Smooth muscle cell (in vitro differentiated cells): ENCODE measurements at regions not wholly inside any gene's neighbourhood (a gene's known extent, or its start where the extent isn't known, plus 50 kb on each side); places are given as distances from the start of the nearest gene placed in this dataset.

ENCODE experiments used
- DNase-seq: peaks from one replicate; lab custom pipeline; 2025; ENCODE audit not compliant: unreplicated experiment; lab: John Stamatoyannopoulos, UW
- H2AFZ ChIP-seq: fragments of 200-600 bp; sonication (generic); 2 replicates; pipeline ENCODE4 v1.6.0; 2016; ENCODE audit warnings: antibody characterized with exemption, low read depth, mild to moderate bottlenecking
- H3F3A ChIP-seq: fragments of 200-600 bp; sonication (generic); 2 replicates; pipeline ENCODE4 v1.6.0; 2017; ENCODE audit warnings: antibody characterized with exemption, low read depth
- H3K27ac ChIP-seq: fragments of 200-600 bp; sonication (generic); 2 replicates; pipeline ENCODE4 v1.5.1; 2016; ENCODE audit warnings: low read depth, mild to moderate bottlenecking
- H3K27me3 ChIP-seq: fragments of 200-600 bp; sonication (generic); 2 replicates; pipeline ENCODE4 v1.6.1; 2016; ENCODE audit warnings: low read depth, mild to moderate bottlenecking
- H3K36me3 ChIP-seq: fragments of 200-600 bp; sonication (generic); 2 replicates; pipeline ENCODE4 v1.5.1; 2016; ENCODE audit warnings: low read depth
- H3K4me1 ChIP-seq: fragments of 200-600 bp; sonication (generic); 2 replicates; pipeline ENCODE4 v1.5.1; 2016; ENCODE audit warnings: low read depth
- H3K4me2 ChIP-seq: fragments of 200-600 bp; sonication (generic); 2 replicates; pipeline ENCODE4 v1.6.0; 2016; ENCODE audit warnings: mild to moderate bottlenecking
- H3K4me3 ChIP-seq: fragments of 200-600 bp; sonication (generic); 2 replicates; pipeline ENCODE4 v1.5.1; 2016; ENCODE audit warnings: mild to moderate bottlenecking
- H3K79me2 ChIP-seq: fragments of 200-600 bp; sonication (generic); 2 replicates; pipeline ENCODE4 v1.6.0; 2016; ENCODE audit warnings: low read depth, mild to moderate bottlenecking
- H3K9ac ChIP-seq: fragments of 200-600 bp; sonication (generic); 2 replicates; pipeline ENCODE4 v1.6.0; 2016; ENCODE audit warnings: low read depth
- H3K9me3 ChIP-seq: fragments of 200-600 bp; sonication (generic); replicated peaks from 2 replicates; pipeline ENCODE4 v1.5.1; 2016; ENCODE audit warnings: low read depth
- H4K20me1 ChIP-seq: fragments of 200-600 bp; sonication (generic); 2 replicates; pipeline ENCODE4 v1.6.0; 2016; ENCODE audit warnings: low read depth
- WGBS: methylation state at CpG from one replicate; pipeline ENCODE4 v1.1.7; 2016; ENCODE audit warnings: low lambda C conversion rate; 5-methylcytosine and 5-hydroxymethylcytosine counted together
- TF ChIP-seq, protein P1 (sequence below): fragments of 200-600 bp; sonication (generic); IDR thresholded peaks from 2 replicates; pipeline ENCODE4 v1.5.1; 2017; ENCODE audit warnings: borderline replicate concordance, mild to moderate bottlenecking, antibody characterized with exemption; ENCODE audit not compliant: insufficient read depth, poor library complexity, severe bottlenecking

DNA sequence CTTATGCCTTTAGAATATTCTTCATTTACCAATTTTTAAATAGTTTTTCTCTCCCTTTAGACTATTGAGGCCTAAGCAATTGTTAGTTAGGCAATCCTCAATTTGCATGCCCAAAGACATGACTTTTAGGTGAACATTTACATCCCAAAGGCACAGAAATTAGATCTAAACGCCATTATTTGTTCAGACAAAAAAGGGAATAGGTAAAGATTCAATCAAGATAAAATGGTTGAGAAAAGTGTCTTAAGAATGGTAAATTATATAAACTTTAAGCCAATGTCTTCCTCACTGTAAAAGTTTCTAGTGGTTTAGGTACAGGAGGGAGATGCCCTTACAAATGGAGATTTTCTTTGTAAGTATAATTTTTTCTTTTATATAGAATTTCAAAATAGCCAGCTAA is 50.2 kb upstream of the MME start:
- WGBS: 51% methylated on average over 1 of the region's 1 CpG
- TF ChIP-seq, protein P1, sequence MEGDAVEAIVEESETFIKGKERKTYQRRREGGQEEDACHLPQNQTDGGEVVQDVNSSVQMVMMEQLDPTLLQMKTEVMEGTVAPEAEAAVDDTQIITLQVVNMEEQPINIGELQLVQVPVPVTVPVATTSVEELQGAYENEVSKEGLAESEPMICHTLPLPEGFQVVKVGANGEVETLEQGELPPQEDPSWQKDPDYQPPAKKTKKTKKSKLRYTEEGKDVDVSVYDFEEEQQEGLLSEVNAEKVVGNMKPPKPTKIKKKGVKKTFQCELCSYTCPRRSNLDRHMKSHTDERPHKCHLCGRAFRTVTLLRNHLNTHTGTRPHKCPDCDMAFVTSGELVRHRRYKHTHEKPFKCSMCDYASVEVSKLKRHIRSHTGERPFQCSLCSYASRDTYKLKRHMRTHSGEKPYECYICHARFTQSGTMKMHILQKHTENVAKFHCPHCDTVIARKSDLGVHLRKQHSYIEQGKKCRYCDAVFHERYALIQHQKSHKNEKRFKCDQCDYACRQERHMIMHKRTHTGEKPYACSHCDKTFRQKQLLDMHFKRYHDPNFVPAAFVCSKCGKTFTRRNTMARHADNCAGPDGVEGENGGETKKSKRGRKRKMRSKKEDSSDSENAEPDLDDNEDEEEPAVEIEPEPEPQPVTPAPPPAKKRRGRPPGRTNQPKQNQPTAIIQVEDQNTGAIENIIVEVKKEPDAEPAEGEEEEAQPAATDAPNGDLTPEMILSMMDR: no peak
- H3K4me3 ChIP-seq: no peak overlapping the region
- peak overlapping the region; percentile 77 for H3K27ac ChIP-seq
- peaks cover 19% of the 10 kb centered on the region for H3F3A ChIP-seq
- no peaks in the 10 kb centered on the region for H3K79me2 ChIP-seq
- no peak overlapping the region for H3K4me2 ChIP-seq
- peaks cover 21% of the 10 kb centered on the region for H3K4me1 ChIP-seq
- H3K36me3 ChIP-seq: no peaks in the 10 kb centered on the region
- no peaks in the 10 kb centered on the region for H4K20me1 ChIP-seq
- no peak for DNase-seq
- H3K27me3 ChIP-seq: no peaks in the 10 kb centered on the region
- peak overlapping the region; percentile 53 for H2AFZ ChIP-seq
- H3K9me3 ChIP-seq: no peaks in the 10 kb centered on the region
- H3K9ac ChIP-seq: no peak overlapping the region

DNA sequence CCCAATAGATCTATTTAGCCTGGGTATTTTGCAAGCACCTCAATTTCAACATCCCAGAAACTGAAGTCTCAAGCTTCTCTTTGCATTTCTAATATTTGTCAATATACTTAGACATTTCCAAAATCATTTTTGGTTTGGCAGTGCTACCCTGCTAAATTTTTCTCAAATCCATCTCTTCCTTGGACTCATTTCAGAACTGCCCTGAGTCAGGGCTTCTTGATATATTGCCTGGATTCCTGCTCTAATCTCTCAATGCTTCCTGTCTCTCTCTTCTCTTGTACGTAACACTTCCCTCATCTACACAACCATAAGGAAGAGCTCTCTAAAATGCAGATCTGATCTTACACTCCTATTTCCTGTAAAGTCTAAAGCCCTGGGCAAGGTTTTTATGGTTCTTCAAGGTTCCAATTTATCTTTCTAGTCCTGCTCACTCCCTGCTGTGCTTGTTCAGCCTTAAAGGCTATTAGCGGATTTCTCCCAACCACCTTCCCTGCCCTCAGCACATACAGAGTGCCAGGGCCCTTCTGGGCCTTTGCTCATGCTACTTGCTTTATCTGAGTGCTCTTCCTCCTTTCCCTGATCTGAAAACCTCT is 53.0 kb upstream of the MME start:
- Histone ChIP-seq H3K4me2 (peak overlapping the region; percentile 67), H3K9ac (no peak overlapping the region), H3K27me3 (no peaks in the 10 kb centered on the region), H3K79me2 (no peaks in the 10 kb centered on the region), H3K36me3 (no peaks in the 10 kb centered on the region), H4K20me1 (no peaks in the 10 kb centered on the region), H3K4me3 (no peak overlapping the region), H3K4me1 (peaks cover 8% of the 10 kb centered on the region), H3F3A (peaks cover 16% of the 10 kb centered on the region), H2AFZ (peak overlapping the region; percentile 98), H3K27ac (peak overlapping the region; percentile 83), H3K9me3 (no peaks in the 10 kb centered on the region)
- TF ChIP-seq, protein P1: no peak
- DNase-seq: no peak
- WGBS: 26% methylated on average over 2 of the region's 2 CpGs

DNA sequence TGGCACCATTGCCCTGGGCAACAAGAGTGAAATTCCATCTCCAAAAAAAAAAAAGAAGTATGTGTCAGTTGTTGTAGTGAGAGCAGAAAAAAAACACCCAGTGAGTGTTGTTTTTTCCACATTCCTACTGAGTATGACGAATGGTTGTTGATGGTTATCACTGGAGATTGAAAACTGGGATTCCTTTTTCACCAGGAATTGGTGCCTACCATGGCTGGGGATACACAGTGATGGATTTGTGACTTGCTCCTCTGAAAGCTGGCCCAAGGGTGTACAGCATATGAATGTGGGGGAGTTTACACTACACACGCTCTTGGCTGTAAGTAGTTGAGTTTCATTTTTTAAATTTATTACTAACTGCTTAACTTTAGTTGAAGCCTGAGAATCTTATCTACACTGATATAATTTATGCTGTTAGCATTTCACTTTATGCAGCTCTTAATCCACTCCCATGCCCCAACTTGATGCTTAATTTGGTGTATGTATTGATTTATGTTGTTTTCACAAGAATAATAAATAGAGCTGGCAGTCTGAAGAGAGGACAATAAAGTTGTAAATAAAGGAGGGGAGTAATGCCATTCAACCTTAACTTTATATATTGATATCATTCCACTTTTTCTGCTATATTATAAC is 56.0 kb upstream of the MME start:
- TF ChIP-seq, protein P1: no peak
- DNase-seq: no peak
- Histone ChIP-seq H3K4me2 (no peak overlapping the region), H3K4me3 (no peak overlapping the region), H3K79me2 (no peaks in the 10 kb centered on the region), H2AFZ (no peak overlapping the region), H4K20me1 (no peaks in the 10 kb centered on the region), H3K4me1 (peaks cover 8% of the 10 kb centered on the region), H3K9ac (no peak overlapping the region), H3K36me3 (no peaks in the 10 kb centered on the region), H3K9me3 (no peaks in the 10 kb centered on the region), H3F3A (peaks cover 16% of the 10 kb centered on the region), H3K27ac (no peak overlapping the region), H3K27me3 (no peaks in the 10 kb centered on the region)
- WGBS: 51% methylated on average over 2 of the region's 2 CpGs

DNA sequence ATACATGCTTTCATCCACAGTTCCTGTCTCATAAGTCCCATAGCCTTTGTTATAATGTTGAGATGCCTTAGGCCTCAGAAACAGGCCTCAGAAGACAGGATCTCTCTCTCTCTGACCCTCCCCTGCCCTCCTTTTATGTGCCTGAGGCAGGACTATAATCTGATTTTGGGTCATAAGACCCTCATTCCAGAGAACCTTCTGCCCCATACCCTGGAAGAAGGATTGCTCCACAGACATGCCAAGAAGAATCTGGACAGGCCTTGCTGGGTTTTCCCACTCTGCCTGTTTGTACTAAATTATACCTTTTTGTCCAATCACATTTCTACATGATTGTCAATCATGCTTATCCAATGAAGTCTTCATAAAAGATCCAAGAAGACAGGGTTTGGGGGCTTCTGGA is 57.2 kb upstream of the MME start:
- Histone ChIP-seq H3K9ac (no peak overlapping the region), H3K4me3 (no peak overlapping the region), H3F3A (peaks cover 17% of the 10 kb centered on the region), H3K36me3 (no peaks in the 10 kb centered on the region), H3K4me2 (no peak overlapping the region), H3K27me3 (no peaks in the 10 kb centered on the region), H3K27ac (no peak overlapping the region), H3K4me1 (peaks cover 8% of the 10 kb centered on the region), H3K79me2 (no peaks in the 10 kb centered on the region), H4K20me1 (no peaks in the 10 kb centered on the region), H2AFZ (peak overlapping the region; percentile 64), H3K9me3 (no peaks in the 10 kb centered on the region)
- DNase-seq: no peak
- TF ChIP-seq, protein P1: no peak
